ENCODE measurements at regions not wholly inside any gene's neighbourhood (a gene's known extent, or its start where the extent isn't known, plus 50 kb on each side); places are given as distances from the start of the nearest gene placed in this dataset.
A peak's percentile ranks its signal among the peaks of the same experiment; 100 is the strongest.

DNA sequence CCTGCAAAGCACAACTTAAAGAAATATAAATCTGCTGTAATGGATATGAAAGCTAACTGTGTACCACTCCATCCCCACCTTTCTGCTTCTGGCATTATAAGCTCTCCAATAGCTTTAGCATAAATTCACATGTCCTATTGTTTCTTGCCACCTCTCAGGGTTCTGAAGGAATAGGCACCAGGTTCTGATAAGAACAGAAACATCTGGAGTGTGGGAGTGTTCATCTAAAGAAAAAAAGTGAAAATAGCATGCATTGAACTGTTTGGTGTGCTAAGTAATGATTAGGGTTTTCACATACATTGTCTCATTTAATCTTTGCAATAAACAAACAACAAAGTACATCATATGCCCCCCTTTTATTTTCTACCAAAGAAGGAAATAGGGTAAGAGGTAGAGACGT is 72.3 kb downstream of the FAM76B start:
- no peak for DNase-seq

DNA sequence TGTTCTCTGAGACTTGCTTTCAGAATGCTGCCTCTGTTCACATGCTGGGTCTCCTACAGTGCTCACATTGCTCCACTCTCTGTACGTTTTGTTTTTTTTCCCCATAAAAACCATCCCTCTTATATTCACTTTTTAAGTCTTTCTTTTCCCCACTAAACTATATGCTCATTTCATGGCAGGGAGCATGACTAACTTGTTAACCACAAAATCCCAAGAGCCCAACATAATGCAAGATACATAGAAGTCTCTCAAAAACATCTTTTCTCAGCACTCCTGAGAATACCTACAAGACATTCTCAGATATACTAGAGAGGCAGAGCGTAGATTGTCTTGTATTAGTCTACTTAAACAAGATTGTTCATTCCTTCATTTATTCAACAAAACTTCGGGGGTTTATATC is 73.3 kb downstream of the FAM76B start:
- DNase-seq: no peak

DNA sequence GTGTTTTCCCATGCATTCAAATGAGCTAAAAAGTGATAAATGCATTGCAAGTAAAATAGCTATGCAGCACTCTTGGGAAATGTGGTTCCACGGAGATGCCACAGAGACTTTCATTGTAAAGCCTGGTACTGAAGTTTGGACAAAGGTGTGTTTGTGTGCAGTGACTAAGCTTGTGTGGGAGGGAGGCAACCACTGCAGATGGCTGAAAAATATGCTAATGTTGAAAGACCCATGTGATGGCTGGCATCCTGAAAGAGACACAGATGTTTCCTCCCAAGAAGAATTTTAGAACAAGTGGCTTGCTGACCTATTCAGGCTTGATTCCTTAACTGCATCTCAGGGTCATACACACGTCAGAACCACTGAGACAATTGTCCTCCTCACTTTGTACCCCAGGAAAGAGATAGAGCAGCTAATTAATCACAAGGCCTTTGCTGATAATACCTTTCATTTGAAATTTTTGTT is 73.8 kb downstream of the FAM76B start:
- DNase-seq: no peak

DNA sequence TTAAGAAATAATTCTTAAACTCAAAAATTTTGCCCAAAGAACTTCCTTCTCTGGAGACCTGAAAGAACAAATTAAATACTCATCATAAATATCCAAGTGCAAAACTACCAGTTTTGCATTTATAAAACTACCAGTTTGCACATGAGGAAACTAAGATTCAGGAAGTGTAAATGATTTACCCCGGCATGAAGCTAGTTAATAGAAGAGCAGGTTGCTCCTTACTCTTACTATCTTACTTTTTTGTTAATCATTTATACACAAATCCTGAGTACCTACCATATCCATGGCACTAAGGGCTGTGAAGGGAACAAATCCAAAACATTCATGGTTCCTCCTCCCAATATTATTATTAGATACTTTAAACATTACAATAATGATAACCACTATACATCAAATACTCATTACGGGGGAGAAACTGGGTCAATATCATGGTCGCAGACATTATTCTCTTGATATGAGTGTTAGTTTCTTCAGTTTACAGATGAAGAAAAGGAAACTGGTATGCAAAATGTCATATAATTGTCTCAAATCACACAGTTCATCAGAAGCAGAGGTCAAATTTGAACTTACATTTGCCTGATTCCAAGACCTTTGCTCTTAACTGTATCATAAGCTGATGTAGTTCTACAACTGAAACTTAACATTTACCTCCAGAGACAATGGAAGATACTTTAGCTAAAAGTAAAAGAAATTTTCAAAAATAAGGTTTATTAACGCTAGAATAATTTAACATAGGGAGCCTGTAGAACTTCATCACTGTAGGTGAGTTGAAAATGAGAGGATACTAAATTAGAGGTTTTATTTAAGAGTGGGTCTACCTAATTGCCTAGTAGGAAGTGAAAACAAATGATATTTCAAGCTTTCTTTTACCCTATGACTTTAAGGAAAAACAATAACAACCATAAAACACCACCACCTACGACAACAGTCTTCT is 74.5 kb downstream of the FAM76B start:
- no peak for DNase-seq

DNA sequence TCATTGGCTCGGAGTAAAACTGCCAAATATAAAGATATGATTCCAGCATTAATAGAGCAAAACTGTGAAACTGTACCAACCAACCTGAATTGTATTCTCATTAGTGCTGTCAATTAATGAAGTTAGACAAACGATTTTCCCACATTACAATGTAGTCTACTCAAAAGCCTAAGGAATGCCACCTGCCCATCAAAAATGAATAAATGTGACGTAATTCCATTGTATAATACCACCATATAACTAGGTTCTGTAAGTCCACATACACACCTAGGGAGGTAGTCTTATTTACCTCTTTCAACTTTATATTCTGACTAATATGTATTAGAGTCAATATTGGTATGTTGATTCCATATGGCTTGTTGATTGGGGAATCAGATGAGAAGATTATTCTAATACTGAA is 76.2 kb downstream of the FAM76B start:
- no peak for DNase-seq

DNA sequence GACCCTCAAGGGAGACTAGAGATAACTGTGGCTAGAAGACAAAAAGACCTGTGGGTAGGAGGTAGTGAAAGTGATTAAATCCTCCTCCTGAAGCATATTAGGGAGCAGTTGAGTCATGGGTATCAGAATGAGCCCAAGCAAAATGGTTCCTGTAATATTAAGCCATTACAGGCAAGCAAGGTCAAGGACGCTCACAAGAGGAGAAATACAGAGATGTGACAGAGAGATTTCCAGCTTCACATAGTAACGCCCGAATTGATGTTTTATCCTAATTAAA is 77.7 kb downstream of the FAM76B start:
- DNase-seq: no peak

DNA sequence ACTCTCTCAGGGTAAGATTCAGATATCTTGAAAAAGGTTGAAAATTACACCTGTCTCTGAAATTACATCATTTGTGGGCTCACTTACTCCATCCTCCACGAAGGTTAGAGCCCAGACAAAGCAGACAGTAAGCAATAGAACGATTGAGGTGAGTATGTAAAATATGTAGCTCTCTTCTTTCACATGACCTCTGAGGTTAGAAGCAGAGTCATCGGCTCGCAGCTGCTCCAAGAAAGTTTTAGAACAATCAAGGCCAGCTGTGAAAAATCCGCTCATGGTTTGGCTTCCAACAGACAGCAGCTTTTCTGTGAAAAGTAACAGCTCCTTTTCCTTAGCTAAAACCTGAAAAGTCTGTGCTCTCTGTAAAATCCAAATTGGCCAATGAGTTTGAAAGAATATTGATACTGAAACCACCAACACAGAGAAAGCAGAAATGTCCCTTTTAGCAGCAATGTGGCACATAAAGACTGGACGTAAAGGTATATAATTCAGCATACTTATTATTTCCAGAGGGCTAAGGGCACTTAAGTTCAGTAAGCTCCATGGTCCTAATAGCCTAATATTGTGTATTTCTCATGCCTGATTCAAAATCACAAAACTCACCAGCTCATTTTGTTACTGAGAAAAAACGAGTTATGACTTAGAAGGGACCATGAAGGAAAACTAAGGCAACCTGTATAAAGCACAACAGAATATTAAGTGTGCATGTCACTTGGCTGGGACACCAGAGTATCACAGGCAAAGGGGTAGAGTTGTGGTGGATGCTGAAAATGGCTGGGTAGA is 78.2 kb downstream of the FAM76B start:
- no peak for DNase-seq

DNA sequence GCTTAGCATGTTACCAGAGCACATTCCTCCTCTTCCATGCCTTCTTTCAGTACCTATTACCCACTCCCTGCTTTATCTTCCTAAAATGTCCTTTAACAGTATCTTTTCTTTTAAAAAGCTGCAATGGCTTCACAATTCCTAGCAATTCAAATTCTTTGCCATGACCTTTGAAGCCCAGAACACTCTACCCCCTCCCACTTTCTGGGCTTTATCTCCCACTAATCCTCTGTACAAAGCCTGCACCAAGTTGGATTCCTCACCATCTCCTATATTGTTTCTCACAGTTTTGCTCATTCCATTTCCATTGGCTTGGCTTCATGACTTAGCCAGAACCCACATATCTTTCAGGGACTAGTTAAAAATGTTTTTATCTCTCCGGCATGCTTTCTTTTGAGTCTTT is 80.9 kb downstream of the FAM76B start:
- DNase-seq: no peak

DNA sequence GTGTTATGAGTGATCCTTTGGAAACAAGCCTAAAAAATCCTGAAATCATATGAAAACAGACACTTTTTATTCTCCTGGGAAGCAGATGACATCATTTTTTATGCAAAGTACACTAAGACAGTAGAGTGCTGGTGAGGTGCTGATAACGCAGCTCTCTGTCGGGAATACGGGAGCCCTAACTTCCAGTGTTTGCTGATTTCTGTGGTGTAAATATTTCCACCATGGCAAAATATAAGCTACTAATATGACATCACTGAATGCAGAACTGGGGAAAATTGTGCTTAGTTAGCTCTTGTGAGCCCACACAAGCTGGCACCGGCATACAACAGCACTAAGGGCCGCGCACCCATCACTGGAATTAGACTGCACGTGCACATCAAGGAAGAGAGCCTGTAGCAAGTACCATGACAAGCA is 82.6 kb downstream of the FAM76B start:
- no peak for DNase-seq

DNA sequence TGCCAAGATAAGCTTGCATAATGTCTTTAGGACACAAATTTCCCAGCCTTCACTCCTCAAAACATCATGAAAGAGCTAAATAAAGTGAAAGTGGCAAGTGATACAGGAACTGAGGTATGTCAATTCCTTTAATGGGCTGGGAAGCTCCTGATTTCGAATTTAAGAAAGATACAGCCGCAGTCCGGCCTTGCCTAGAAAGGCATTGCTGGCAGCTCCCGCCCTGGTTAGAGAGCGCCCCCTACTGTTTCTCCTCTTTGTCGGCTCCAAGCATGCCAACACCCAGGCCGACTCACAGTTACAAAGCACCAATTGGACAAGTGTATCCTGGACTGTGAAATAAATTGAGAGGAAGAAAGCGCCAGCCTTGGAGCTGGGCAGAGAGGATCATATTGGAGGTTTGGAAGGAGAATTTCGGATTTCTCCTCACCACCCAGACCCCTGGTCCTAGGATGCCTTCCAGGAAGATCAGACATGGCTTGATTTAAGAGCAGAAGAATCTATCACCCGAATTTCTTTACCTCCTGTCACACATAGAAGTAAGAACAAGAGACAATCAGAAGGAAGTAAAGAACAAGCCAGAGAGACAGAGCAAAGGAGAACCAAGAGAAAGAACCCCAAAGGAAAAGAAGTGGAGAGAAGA is 84.0 kb downstream of the FAM76B start:
- DNase-seq: peak; percentile 72

DNA sequence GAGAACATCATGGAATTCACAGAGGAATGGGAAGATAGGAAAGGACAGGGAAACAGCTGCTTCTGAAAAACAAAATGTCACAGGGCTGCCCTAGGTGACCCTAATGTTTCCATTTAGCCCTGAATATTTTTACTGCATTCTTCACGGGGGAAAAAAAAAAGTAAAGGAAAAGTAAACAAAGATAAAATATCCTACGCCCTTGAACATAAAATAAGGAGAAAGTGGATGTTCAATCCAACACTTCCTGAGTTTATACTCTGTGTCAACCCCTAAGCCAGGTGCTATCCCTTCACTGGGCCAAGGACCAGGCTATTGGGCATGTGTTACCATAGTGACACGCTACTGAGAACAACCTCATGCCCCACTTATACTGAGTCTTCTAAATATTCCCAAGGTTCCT is 84.7 kb downstream of the FAM76B start:
- DNase-seq: no peak

DNA sequence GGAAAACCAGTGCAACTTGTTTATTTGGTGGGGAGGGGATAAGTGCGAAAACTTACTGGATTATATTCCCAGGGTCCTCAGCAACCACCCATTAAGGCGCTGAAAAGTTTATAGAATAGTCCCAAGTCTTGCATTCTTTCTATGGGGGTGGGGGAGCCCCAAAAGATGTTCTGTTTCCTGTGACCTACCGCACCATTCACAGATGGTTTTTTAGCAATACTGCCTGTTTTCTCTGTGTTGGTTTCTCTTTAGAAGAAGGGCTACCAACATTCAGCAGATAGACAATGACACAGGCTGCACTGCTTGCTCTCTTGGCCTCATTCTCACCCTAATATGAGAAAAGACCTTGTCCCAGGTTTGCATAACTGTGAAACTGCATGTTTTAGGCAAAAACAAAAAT is 86.5 kb downstream of the FAM76B start:
- no peak for DNase-seq

DNA sequence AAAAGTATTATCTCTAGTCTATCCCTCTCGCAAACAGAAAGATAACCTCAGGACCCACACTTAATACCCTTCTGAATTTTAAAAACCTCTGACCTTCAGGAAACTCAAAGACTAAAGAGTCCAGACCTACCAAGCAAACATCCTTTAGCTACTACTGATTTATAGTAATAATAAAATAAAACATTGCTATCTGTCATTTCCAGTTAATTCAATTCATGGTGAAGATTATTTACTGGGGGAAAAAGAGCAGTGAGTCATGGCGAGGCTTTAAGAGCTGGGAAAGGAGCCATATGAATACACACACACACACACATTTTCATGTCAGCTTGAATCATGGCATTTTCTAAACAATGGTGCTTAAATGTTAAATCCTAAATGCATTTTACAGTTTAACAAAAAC is 87.1 kb downstream of the FAM76B start:
- no peak for DNase-seq

DNA sequence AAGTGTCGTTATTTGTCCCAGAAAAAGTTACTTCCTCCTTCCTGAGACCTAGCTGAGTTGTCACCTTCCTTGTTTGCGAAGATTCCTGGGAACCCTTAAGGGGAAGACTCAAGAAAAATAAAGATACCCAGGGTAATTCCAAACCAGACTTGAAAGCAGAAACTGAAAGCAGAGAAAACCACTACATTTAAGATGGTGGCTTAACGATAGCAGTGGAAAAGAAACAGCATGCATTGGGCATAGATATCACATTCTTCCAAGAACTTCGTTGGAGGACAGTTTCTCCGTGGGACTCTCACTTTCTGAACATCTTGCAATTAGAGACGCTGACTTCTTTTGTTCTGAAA is 89.1 kb downstream of the FAM76B start:
- no peak for DNase-seq

DNA sequence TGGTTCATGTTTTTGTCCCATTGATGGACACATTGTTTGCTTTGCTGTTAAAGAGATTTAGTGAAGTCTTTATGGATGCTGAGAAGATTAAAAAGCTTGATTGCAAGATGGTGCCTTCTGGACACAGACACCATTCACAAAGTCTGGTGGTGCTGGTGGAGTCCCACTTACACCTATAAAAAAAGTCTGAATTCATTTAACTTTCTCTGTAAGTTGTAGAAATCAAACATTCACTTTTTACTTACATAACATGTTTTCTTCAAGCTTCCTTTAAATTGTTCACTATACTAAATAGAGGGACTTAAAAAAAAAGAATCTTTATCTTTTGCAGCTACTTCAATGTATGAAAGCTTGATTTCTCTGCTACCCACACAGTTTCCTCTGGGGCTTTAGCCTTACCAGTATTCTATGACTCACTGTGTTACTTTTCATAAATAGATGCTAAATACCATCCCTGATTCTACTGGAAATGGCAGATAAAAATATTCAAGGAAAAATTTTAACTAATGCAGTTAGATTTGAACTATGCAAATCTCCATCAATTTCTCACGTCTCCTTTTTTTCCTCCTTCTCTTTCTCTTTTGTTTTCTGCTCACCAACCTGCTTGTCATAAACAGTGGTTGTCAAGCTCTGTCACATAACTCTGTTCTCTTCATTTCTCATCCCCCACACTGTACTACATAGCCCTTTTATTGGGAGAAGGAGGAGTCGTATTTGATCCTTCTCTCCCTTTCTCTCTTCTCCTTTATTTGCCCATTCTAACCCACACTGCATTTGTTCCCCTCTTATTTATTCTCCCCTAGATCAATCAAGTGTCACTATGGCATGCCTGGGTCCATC is 89.7 kb downstream of the FAM76B start:
- no peak for DNase-seq

DNA sequence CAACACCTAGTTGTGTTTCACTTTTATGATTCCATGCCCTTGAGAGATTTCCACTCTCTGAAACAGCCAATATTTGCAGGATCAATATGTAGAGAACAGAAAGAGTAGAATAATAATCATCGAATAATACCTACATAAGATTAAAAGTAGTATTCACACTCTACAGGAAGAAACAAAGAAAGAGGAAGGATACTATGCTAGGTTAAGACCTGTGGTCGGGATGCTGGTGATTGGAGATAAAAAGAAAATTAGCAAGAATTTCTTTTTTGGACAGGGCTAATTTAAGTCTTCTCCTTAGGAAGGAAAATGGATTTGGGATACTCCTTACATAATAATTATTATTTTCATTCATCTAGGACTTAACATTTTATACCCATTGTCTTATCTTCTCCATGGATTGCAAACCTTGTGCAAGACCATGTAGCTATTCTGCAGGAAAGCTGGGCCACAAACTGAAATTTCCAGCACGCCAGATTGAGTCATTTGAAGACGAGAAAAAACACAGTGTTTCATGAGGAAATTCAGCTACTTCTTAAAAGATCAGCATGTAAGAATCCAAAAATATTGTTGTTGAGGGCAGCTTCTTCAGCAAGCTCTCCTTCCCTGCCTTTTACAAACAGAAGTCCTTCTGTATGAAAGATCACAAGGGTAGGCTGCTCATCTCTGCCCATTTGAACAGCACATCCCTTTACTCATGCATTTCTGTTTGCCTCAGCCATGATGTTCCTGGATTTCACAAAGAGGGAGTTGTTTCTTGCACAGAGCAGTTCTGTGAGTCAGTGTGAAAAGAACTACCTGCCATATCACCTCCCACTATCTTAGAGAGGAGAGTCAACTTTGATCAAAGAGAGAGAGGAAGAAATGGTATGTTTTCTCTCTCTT is 90.7 kb downstream of the FAM76B start:
- DNase-seq: no peak

DNA sequence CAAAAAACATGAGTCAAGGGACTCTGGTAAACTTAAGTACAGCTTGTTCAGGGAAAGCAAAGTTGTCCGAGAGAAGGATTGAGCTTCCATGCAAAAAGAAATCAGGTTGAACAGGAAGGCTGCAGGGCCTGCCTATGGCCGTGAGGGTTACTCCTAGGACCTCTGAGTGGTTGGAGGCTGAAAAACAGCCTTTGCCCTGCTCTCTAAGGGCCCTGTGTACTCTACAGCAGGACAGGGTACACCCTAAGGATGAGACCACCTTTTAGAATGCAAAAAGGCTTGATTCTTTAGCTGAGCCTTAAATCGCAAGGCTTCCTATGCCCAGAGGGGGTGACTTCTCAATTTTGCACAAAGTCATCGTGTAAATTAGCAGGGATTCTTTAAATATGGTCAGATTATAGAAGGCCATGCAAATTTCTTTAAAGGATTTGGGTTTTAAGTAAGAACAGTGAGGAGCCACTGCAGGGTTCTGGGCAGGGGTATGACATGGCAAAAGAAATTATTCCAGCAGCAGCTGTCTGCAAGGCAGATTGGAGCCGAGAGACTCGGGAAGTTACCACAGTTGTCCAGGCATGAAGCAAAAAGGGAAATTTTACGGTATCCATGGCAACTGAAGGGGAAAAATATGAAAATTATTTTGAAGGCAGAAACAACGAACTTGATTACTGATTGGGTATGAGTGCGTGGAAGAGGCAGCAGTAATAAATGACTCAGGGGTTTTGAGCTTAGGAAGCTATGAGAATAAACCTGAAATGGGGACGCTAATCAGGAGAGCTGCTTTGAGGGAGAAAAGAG is 91.8 kb downstream of the FAM76B start:
- DNase-seq: no peak

DNA sequence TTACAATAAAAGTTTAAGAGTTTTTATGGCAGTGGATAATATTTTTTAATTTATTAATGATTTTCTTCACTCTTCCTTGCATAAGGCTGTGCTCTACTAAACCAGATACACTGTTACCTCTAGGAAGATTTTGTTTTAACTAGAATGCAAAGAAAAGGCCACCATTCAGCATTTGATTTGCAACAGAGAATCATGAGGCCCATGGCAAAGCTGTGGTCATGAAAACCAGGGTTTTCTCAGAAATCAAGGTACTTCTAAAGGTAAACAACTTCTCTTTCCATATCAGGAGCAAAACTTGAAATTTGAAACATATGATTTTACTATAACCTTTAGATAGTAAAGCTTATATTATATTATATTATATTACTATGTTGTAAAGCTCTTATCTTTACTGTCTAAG is 94.4 kb downstream of the FAM76B start:
- DNase-seq: no peak

DNA sequence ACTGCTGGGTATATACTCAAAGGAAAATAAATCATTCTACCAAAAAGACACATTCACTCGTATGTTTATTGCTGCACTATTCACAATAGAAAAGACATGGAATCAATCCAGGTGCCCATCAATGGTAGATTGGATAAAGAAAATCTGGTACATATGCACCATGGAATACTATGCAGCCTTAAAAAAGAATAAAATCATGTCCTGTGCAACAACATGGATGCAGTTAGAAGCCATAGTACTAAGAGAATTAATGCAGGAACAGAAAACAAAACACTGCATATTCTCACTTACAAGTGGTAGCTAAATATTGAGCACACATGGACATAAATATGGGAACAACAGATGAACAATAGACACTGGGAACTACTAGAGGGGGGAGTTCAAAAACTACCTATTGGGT is 96.3 kb downstream of the FAM76B start:
- DNase-seq: no peak

DNA sequence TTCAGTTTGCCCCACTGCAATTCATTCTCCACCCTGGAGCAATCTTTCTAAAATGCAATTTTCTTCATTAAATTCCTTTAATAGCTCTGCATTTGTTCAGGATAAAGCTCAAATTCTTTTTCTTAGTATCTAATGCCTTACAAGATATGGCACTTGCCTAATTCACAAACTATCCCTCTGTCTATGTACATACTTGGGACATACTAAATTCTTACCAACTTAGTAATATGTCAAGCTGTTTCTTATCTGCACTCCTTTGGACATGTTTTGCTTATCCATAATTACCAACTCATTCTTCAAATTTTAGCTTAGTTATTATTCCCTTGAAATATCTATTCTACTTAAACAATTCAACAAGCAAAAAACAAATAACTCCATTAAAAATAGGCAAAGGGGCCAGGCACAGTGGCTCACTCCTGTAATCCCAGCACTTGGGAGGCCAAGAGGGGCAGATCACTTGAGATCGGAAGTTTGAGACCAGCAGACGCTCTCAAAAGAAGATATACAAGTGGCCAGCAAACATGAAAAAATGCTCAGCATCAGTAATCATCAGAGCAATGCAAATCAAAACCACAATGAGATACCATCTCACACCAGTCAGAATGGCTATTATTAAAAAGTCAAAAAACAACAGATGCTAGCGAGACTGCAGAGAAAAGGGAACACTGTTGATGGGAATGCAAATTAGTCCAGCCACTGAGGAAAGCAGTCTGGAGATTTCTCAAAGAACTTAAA is 96.9 kb downstream of the FAM76B start:
- DNase-seq: no peak

Data from stimulated activated CD4-positive, alpha-beta T cell treated with anti-CD3 and anti-CD28 coated beads, Interleukin-12 subunit alpha, Interleukin-12 subunit beta, amount 100 ng/mL, for 4 hours (primary cell).